ENCODE measurements at regions not wholly inside any gene's neighbourhood (a gene's known extent, or its start where the extent isn't known, plus 50 kb on each side); places are given as distances from the start of the nearest gene placed in this dataset.

DNA sequence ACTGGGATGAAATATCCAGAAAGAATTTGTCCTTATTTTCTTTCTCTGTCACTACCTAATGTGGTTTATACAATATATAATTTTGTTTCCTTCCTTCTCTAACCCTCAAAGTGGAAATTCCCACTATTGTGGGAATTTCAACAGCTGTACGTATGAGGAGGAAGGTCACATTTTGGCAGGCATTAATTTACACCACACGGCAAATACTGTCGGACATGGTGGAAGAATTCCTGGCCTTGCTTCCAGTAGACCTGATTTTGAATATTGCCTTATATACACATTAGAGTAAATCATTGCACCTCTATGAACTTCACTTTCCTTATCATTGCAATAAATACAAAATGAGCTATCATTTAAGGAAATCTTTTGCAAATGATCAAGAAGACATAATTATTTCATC is 358.1 kb upstream of the ETAA1 start:
- H3K4me2 ChIP-seq (ENCODE audit: low read depth, low read length), result no peak overlapping the region
- no peak overlapping the region for H3K14ac ChIP-seq (replicated peaks; ENCODE audit: low read depth, low read length)
- dilution Hi-C loops (cut with HindIII; ENCODE audit: low sequenced_read_pairs, unreplicated experiment) (no loop called here), intact Hi-C loops (cut with micrococcal nuclease) (no loop called here), in situ Hi-C loops (cut with MboI; ENCODE audit: low sequenced_read_pairs) (no loop called here)
- no peak overlapping the region for H3K4ac ChIP-seq (ENCODE audit: low read depth, low read length)
- H3K9me3 ChIP-seq (ENCODE audit: control insufficient read depth, insufficient read depth, low read length), result no peaks in the 10 kb centered on the region
- BruUV-seq (replicated peaks), result no TSS peak
- no peak overlapping the region for H3K9ac ChIP-seq (ENCODE audit: low read depth, low read length)
- ATAC-seq (ENCODE audit: low read depth), result no peak
- no CpG with 5 or more reads among the region's 3 CpGs for WGBS, 2 experiments (ENCODE audit: extremely low coverage in 2 of 2, insufficient read length in 1 of 2)
- H3K4me1 ChIP-seq (ENCODE audit: control insufficient read depth, insufficient read depth, low read length), result peaks cover 7% of the 10 kb centered on the region
- TF ChIP-seq ELK1 (IDR thresholded peaks at IDR 0.05; ENCODE audit: borderline replicate concordance, low read depth, low read length) (no peak), CHD1 (IDR thresholded peaks at IDR 0.05; ENCODE audit: low read depth, low read length) (no peak), CEBPB (IDR thresholded peaks at IDR 0.05; ENCODE audit: low read depth, low read length) (no peak), MAFK (IDR thresholded peaks at IDR 0.05; ENCODE audit: low read depth, low read length) (no peak), BHLHE40 (IDR thresholded peaks at IDR 0.05; ENCODE audit: low read depth, low read length) (no peak)
- H3K23ac ChIP-seq (ENCODE audit: low read depth, low read length), result no peak overlapping the region
- no peak overlapping the region for H4K91ac ChIP-seq (ENCODE audit: insufficient read depth, low read depth, low read length)
- POLR2A ChIA-PET (ENCODE audit: unreplicated experiment), result interaction anchor here (0.5 kb wide), 1 partner anchor 604 kb away, joined by 7 read pairs; no protein-coding TSS in a partner anchor
- no peak overlapping the region for H4K5ac ChIP-seq (ENCODE audit: low read depth, low read length)
- H3K9me1 ChIP-seq (ENCODE audit: insufficient read depth, low read length), result no peaks in the 10 kb centered on the region
- H3K27ac ChIP-seq (ENCODE audit: insufficient read depth, low read length), result no peak overlapping the region
- no peak overlapping the region for H4K8ac ChIP-seq (ENCODE audit: low read depth in 2 of 2, low read length in 2 of 2)
- no peak overlapping the region for H2AK9ac ChIP-seq (replicated peaks; ENCODE audit: low read depth, low read length, poor library complexity)
- H2AK5ac ChIP-seq (ENCODE audit: low read depth, low read length), result no peak overlapping the region
- no peak overlapping the region for H2BK5ac ChIP-seq (ENCODE audit: low read depth, low read length, poor library complexity, severe bottlenecking)
- no peaks in the 10 kb centered on the region for H3K79me1 ChIP-seq (ENCODE audit: low read depth in 1 of 2, low read length in 2 of 2)
- H3K56ac ChIP-seq (ENCODE audit: extremely low read depth, insufficient read depth, low read length), result no peak overlapping the region
- no peak for DNase-seq
- H4K20me1 ChIP-seq (ENCODE audit: insufficient read depth, low read length), result no peaks in the 10 kb centered on the region
- no peak overlapping the region for H3K18ac ChIP-seq (ENCODE audit: low read depth, low read length)
- H2BK120ac ChIP-seq (ENCODE audit: low read depth, low read length), result no peak overlapping the region
- H2BK20ac ChIP-seq (ENCODE audit: low read depth, low read length), result no peak overlapping the region
- no peaks in the 10 kb centered on the region for H3K36me3 ChIP-seq (ENCODE audit: control insufficient read depth, insufficient read depth, low read length)
- H3K27me3 ChIP-seq (ENCODE audit: control insufficient read depth, insufficient read depth, low read length), result no peaks in the 10 kb centered on the region
- CTCF ChIA-PET, result no interaction called here
- H2BK15ac ChIP-seq (ENCODE audit: low read depth, low read length), result no peak overlapping the region
- H2AFZ ChIP-seq (replicated peaks; ENCODE audit: low read length, poor library complexity), result no peak overlapping the region
- no peak overlapping the region for H3K4me3 ChIP-seq (ENCODE audit: insufficient read depth, low read depth, low read length)

Data from IMR-90 (cell line).